Prostate gland (tissue), 2 donors: ENCODE measurements at regions not wholly inside any gene's neighbourhood (a gene's known extent, or its start where the extent isn't known, plus 50 kb on each side); places are given as distances from the start of the nearest gene placed in this dataset.

Experiments used
- DNase-seq: peaks from one replicate; pipeline ENCODE4 v3.0.0-alpha.2; 2019; ENCODE audit warnings: low spot score
- H3K27ac ChIP-seq, 2 donors: fragments of 200-600 bp; sonication (generic); 2 replicates each; pipeline ENCODE4 v1.5.1; 2017 to 2019
- H3K27me3 ChIP-seq: fragments of 200-600 bp; sonication (generic); replicated peaks from 2 replicates; pipeline ENCODE4 v1.5.1; 2019; ENCODE audit not compliant: insufficient read depth
- H3K36me3 ChIP-seq, 2 donors: fragments of 200-600 bp; sonication (generic); 1 replicate in 1 of 2; 2 replicates in 1 of 2; pipeline versions ENCODE4 v1.5.1 to v1.8.1; 2017 to 2019
- H3K4me1 ChIP-seq: fragments of 200-600 bp; sonication (generic); replicated peaks from 2 replicates; pipeline ENCODE4 v1.5.1; 2019
- H3K4me3 ChIP-seq, 2 donors: fragments of 200-600 bp; sonication (generic); 2 replicates each; pipeline ENCODE4 v1.5.1; 2017 to 2019
- H3K9me3 ChIP-seq: fragments of 200-600 bp; sonication (generic); 2 replicates; pipeline ENCODE4 v1.5.1; 2017
- CTCF ChIP-seq, 4 experiments: fragments of 200-600 bp in 2 of 4; fragments of 450-650 bp in 2 of 4; sonication (generic) in 2 of 4; IDR thresholded peaks; 1 replicate in 3 of 4; 2 replicates in 1 of 4; pipeline ENCODE4 v1.5.1; 2016 to 2019; ENCODE audit warnings: antibody characterized with exemption in 4 of 4, mild to moderate bottlenecking in 2 of 4, moderate library complexity in 2 of 4
- POLR2A ChIP-seq: fragments of 450-650 bp; IDR thresholded peaks from one replicate; pipeline ENCODE4 v1.6.1; 2016; ENCODE audit warnings: antibody characterized with exemption, mild to moderate bottlenecking
- POLR2AphosphoS5 ChIP-seq: sonication (generic); formaldehyde crosslinking; IDR thresholded peaks from one replicate; pipeline ENCODE4 v1.6.1; 2017; ENCODE audit warnings: antibody characterized with exemption
- WGBS: methylation state at CpG from one replicate; pipeline ENCODE4 v1.1.5; 2018; 5-methylcytosine and 5-hydroxymethylcytosine counted together
- intact Hi-C: fragments of 100-400 bp; cut with DNase I; formaldehyde crosslinking; loops from one replicate; pipeline ENCODE4 v1.14.2; 2022

- Histone ChIP-seq H3K27ac (no peak overlapping the region), H3K36me3 (no peaks in the 10 kb centered on the region), H3K4me3 (no peak overlapping the region), H3K9me3 (no peaks in the 10 kb centered on the region), H3K4me1 (no peaks in the 10 kb centered on the region), H3K27me3 (no peaks in the 10 kb centered on the region)
- intact Hi-C loops: no loop called here
- no peak for DNase-seq
- no peak for TF ChIP-seq POLR2A
- no peak for TF ChIP-seq POLR2AphosphoS5
- TF ChIP-seq CTCF (IDR thresholded peaks at IDR 0.05): no peak
- WGBS: 60% methylated on average over 3 of the region's 3 CpGs
These were observed 653.0 kb downstream of the RNF144A start for GRCh38 chr2:7570247-7570646.

- Histone ChIP-seq H3K27ac (no peak overlapping the region), H3K4me1 (no peaks in the 10 kb centered on the region), H3K36me3 (no peaks in the 10 kb centered on the region), H3K9me3 (no peaks in the 10 kb centered on the region), H3K27me3 (no peaks in the 10 kb centered on the region), H3K4me3 (no peak overlapping the region)
- WGBS: 88% methylated on average over 1 of the region's 1 CpG
- no peak for DNase-seq
- TF ChIP-seq CTCF (IDR thresholded peaks at IDR 0.05) (no peak), POLR2A (no peak), POLR2AphosphoS5 (no peak)
- intact Hi-C loops: no loop called here
These were observed 654.5 kb downstream of the RNF144A start for GRCh38 chr2:7571701-7572100.

GRCh38 chr2:7572450-7572849 lies 655.2 kb downstream of the RNF144A start:
- no peaks in the 10 kb centered on the region for H3K27me3 ChIP-seq
- H3K4me3 ChIP-seq: no peak overlapping the region
- WGBS: 57% methylated on average over 7 of the region's 7 CpGs
- no peaks in the 10 kb centered on the region for H3K36me3 ChIP-seq
- H3K4me1 ChIP-seq: no peaks in the 10 kb centered on the region
- DNase-seq: no peak
- no peaks in the 10 kb centered on the region for H3K9me3 ChIP-seq
- intact Hi-C loops: no loop called here
- no peak overlapping the region for H3K27ac ChIP-seq
- TF ChIP-seq CTCF (IDR thresholded peaks at IDR 0.05) (no peak), POLR2A (no peak), POLR2AphosphoS5 (no peak)

- TF ChIP-seq CTCF (IDR thresholded peaks at IDR 0.05): no peak
- TF ChIP-seq POLR2A: no peak
- H3K9me3 ChIP-seq: no peaks in the 10 kb centered on the region
- H3K27ac ChIP-seq: no peak overlapping the region
- 70% methylated on average over 6 of the region's 6 CpGs for WGBS
- no peaks in the 10 kb centered on the region for H3K27me3 ChIP-seq
- no peaks in the 10 kb centered on the region for H3K4me1 ChIP-seq
- DNase-seq: no peak
- intact Hi-C loops: no loop called here
- no peak overlapping the region for H3K4me3 ChIP-seq
- H3K36me3 ChIP-seq: no peaks in the 10 kb centered on the region
These were observed 656.1 kb downstream of the RNF144A start for GRCh38 chr2:7573166-7573825.

GRCh38 chr2:7574385-7574784 lies 657.2 kb downstream of the RNF144A start:
- no peak for DNase-seq
- Histone ChIP-seq H3K9me3 (no peaks in the 10 kb centered on the region), H3K4me1 (no peaks in the 10 kb centered on the region), H3K27ac (no peak overlapping the region), H3K27me3 (no peaks in the 10 kb centered on the region), H3K36me3 (no peaks in the 10 kb centered on the region), H3K4me3 (no peak overlapping the region)
- 72% methylated on average over 4 of the region's 4 CpGs for WGBS
- intact Hi-C loops: no loop called here
- TF ChIP-seq POLR2AphosphoS5 (no peak), CTCF (IDR thresholded peaks at IDR 0.05) (no peak), POLR2A (no peak)
